Small intestine (tissue), 7 donors: ENCODE measurements at regions not wholly inside any gene's neighbourhood (a gene's known extent, or its start where the extent isn't known, plus 50 kb on each side); places are given as distances from the start of the nearest gene placed in this dataset.

Experiments
- DNase-seq, 2 donors: peaks; one replicate each; pipeline versions ENCODE4 v3.0.0 to v3.0.0-alpha.2; 2013
- FAIRE-seq: peaks from 2 replicates; lab custom pipeline; 2012; peaks lifted over from hg19 to GRCh38; lab: Jason Lieb, UNC
- H3K27ac ChIP-seq, 3 donors: one replicate each; pipeline ENCODE4 v1.5.1; 2013; ENCODE audit warnings: low read length in 2 of 3, mild to moderate bottlenecking in 2 of 3, control low read depth in 1 of 3, inconsistent platforms in 1 of 3, low read depth in 1 of 3, moderate library complexity in 1 of 3
- H3K27me3 ChIP-seq, 3 donors: one replicate each; pipeline ENCODE4 v1.6.1; 2013; ENCODE audit warnings: low read length in 3 of 3, inconsistent platforms in 1 of 3; ENCODE audit not compliant: control insufficient read depth in 3 of 3, insufficient read depth in 3 of 3
- H3K36me3 ChIP-seq, 3 donors: one replicate each; pipeline ENCODE4 v1.6.1; 2013; ENCODE audit warnings: low read length in 3 of 3, inconsistent platforms in 1 of 3, low read depth in 1 of 3, mild to moderate bottlenecking in 1 of 3, moderate library complexity in 1 of 3; ENCODE audit not compliant: control insufficient read depth in 3 of 3, insufficient read depth in 2 of 3
- H3K4me1 ChIP-seq, 3 donors: one replicate each; pipeline ENCODE4 v1.6.1; 2013; ENCODE audit warnings: low read length in 2 of 3, inconsistent platforms in 1 of 3, low read depth in 1 of 3, mild to moderate bottlenecking in 1 of 3, moderate library complexity in 1 of 3; ENCODE audit not compliant: control insufficient read depth in 3 of 3, insufficient read depth in 2 of 3
- H3K4me3 ChIP-seq, 3 donors: one replicate each; pipeline ENCODE4 v1.5.1; 2013; ENCODE audit warnings: low read length in 3 of 3, control low read depth in 1 of 3, inconsistent platforms in 1 of 3, low read depth in 1 of 3, mild to moderate bottlenecking in 1 of 3, moderate library complexity in 1 of 3
- H3K9me3 ChIP-seq, 2 donors: one replicate each; pipeline ENCODE4 v1.6.1; 2013; ENCODE audit warnings: low read depth in 1 of 2, low read length in 1 of 2; ENCODE audit not compliant: control insufficient read depth in 2 of 2, insufficient read depth in 1 of 2
- WGBS, 3 donors: extraction: QIAGEN DNeasy Blood & Tissue Kit; methylation state at CpG; one replicate each; pipeline ENCODE4 v1.1.7; 2013; 5-methylcytosine and 5-hydroxymethylcytosine counted together
- donor health status: healthy with polysubstance abuse.
- donor health status: control.
- donor health status: control.
- donor health status: Bipolar disorder and iron deficiency.
- donor health status: healthy.

GRCh38 chr18:77821892-77822291 lies 572.2 kb downstream of the GALR1 start:
- no peak for FAIRE-seq

GRCh38 chr18:77822632-77823031 lies 573.0 kb downstream of the GALR1 start:
- FAIRE-seq (no peak), DNase-seq (no peak)
- WGBS, 3 donors, result 44 to 63% (median 56%) methylated on average over 12 of the region's 12 CpGs
- Histone ChIP-seq H3K4me3 (no peak overlapping the region), H3K27me3 (no peaks in the 10 kb centered on the region), H3K27ac (no peak overlapping the region), H3K36me3 (no peaks in the 10 kb centered on the region), H3K9me3 (peaks cover 0 to 12% of the 10 kb centered on the region in 2 donors), H3K4me1 (no peaks in the 10 kb centered on the region)

More at GRCh38 chr18:77821892-77822291, 572.2 kb downstream of the GALR1 start:
- Histone ChIP-seq H3K27me3 (no peaks in the 10 kb centered on the region), H3K4me1 (no peaks in the 10 kb centered on the region), H3K4me3 (no peak overlapping the region), H3K36me3 (no peaks in the 10 kb centered on the region), H3K27ac (no peak overlapping the region), H3K9me3 (peaks cover 0 to 11% of the 10 kb centered on the region in 2 donors)
- 79 to 91% (median 83%) methylated on average over 7 of the region's 7 CpGs for WGBS, 3 donors
- no peak for DNase-seq

- H3K4me3 ChIP-seq, result no peak overlapping the region
- no peak overlapping the region for H3K27ac ChIP-seq
- H3K4me1 ChIP-seq, result no peaks in the 10 kb centered on the region
- DNase-seq (no peak), FAIRE-seq (no peak)
- H3K9me3 ChIP-seq, result no peaks in the 10 kb centered on the region
- 81 to 85% (median 82%) methylated on average over 5 of the region's 5 CpGs for WGBS, 3 donors
- no peaks in the 10 kb centered on the region for H3K27me3 ChIP-seq
- no peaks in the 10 kb centered on the region for H3K36me3 ChIP-seq
Measured at GRCh38 chr18:77833807-77834206, 584.2 kb downstream of the GALR1 start.

DNA sequence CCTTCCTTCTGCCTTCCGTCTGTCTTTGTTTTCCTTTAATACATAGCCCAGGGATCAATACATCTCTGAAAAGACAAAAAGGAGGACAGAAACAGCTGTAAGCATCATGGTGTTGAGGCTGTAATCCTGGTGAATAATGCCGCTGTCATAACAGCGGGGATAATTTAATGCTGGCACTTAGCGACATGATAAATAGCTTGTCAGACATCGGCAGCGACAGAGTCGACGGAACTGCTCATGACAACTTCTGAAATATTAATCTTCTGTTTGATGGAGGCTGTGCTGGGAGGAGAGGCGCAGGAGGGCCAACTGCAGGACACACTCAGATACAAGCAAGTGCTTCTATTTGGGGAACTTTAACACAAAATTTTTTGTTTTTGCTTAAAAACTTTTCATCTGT lies 602.2 kb downstream of the GALR1 start:
- FAIRE-seq, result no peak
- WGBS, 3 donors, result 24 to 31% (median 31%) methylated on average over 9 of the region's 9 CpGs
- H3K27ac ChIP-seq, result no peak overlapping the region

DNA sequence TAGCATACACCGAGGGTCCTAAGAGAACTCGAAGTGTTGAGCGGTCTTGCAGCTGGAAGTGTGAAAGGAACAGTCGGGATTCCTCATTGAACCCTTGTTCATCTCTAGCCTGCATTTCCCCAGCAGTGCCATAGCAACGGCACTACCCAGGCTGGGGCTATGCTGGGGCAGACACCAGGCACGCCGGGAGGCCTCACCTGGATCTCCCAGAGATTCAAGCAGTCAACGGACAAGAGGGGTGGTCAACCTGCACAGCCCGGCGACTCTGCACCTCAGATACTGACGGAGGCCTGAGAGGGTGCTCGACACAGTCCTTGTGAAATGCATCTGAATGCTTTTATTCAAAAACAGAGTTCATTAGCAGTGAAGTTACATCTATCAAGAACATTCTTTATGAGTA lies 604.2 kb downstream of the GALR1 start:
- Histone ChIP-seq H3K27me3 (no peaks in the 10 kb centered on the region), H3K4me3 (no peak overlapping the region), H3K4me1 (no peaks in the 10 kb centered on the region), H3K9me3 (peaks cover 0 to 2% of the 10 kb centered on the region in 2 donors), H3K27ac (no peak overlapping the region), H3K36me3 (no peaks in the 10 kb centered on the region)
- 83 to 90% (median 84%) methylated on average over 12 of the region's 12 CpGs for WGBS, 3 donors
- DNase-seq (no peak), FAIRE-seq (no peak)

More for the DNA sequence above, 602.2 kb downstream of the GALR1 start:
- Histone ChIP-seq H3K36me3 (no peaks in the 10 kb centered on the region), H3K9me3 (peaks cover 0 to 2% of the 10 kb centered on the region in 2 donors), H3K27me3 (no peaks in the 10 kb centered on the region), H3K4me3 (no peak overlapping the region), H3K4me1 (no peaks in the 10 kb centered on the region)
- no peak for DNase-seq

- H3K36me3 ChIP-seq, result no peaks in the 10 kb centered on the region
- no peak for FAIRE-seq
- no peaks in the 10 kb centered on the region for H3K9me3 ChIP-seq
- H3K27me3 ChIP-seq, result no peaks in the 10 kb centered on the region
- H3K4me1 ChIP-seq, result no peaks in the 10 kb centered on the region
- no peak overlapping the region for H3K27ac ChIP-seq
- no peak for DNase-seq
- 62 to 71% (median 66%) methylated on average over 9 of the region's 9 CpGs for WGBS, 3 donors
- no peak overlapping the region for H3K4me3 ChIP-seq
Measured at GRCh38 chr18:77857678-77858655, 608.3 kb downstream of the GALR1 start.

- FAIRE-seq (no peak), DNase-seq (no peak)
- Histone ChIP-seq H3K4me1 (no peaks in the 10 kb centered on the region), H3K27ac (no peak overlapping the region), H3K9me3 (no peaks in the 10 kb centered on the region), H3K4me3 (no peak overlapping the region), H3K27me3 (no peaks in the 10 kb centered on the region), H3K36me3 (no peaks in the 10 kb centered on the region)
- 83 to 90% (median 87%) methylated on average over 5 of the region's 5 CpGs for WGBS, 3 donors
Measured at GRCh38 chr18:77859634-77860033, 610.0 kb downstream of the GALR1 start.

- no peak overlapping the region for H3K27ac ChIP-seq
- no peak overlapping the region for H3K4me3 ChIP-seq
- no peak for FAIRE-seq
- no peak for DNase-seq
- no peaks in the 10 kb centered on the region for H3K27me3 ChIP-seq
- H3K4me1 ChIP-seq, result no peaks in the 10 kb centered on the region
- no peaks in the 10 kb centered on the region for H3K9me3 ChIP-seq
- no peaks in the 10 kb centered on the region for H3K36me3 ChIP-seq
- WGBS, 3 donors, result 68 to 81% (median 70%) methylated on average over 7 of the region's 7 CpGs
Measured at GRCh38 chr18:77862066-77862757, 612.6 kb downstream of the GALR1 start.
